Stimulated activated CD8-positive, alpha-beta memory T cell treated with anti-CD3 and anti-CD28 coated beads, Interleukin-12 subunit alpha, Interleukin-12 subunit beta, amount 100 ng/mL, for 1 hour (primary cell): ENCODE measurements at regions not wholly inside any gene's neighbourhood (a gene's known extent, or its start where the extent isn't known, plus 50 kb on each side); places are given as distances from the start of the nearest gene placed in this dataset.
"Not testable (repeated sequence)": the region's sequence is repeated elsewhere in the genome, so short reads cannot be mapped to it uniquely, and the experiment has no call there.

Source experiments
- DNase-seq: peaks from one replicate; pipeline ENCODE4 v3.0.0-alpha.2; 2020; ENCODE audit warnings: low read depth

- peak; percentile 5 for DNase-seq
Observed at GRCh38 chrX:155819966-155820491, 61.1 kb upstream of the VAMP7 start.

- DNase-seq, result no peak
Observed at GRCh38 chrX:155819525-155819924, 61.6 kb upstream of the VAMP7 start.

GRCh38 chrX:155814391-155814790 is 66.8 kb upstream of the VAMP7 start:
- DNase-seq, result not testable (repeated sequence)

GRCh38 chrX:155779831-155780230 is 101.3 kb upstream of the VAMP7 start:
- no peak for DNase-seq

- no peak for DNase-seq
Observed at GRCh38 chrX:155778844-155779553, 102.1 kb upstream of the VAMP7 start.

- DNase-seq, result no peak
Observed at GRCh38 chrX:155774387-155774786, 106.8 kb upstream of the VAMP7 start.

GRCh38 chrX:155767876-155768769 is 113.0 kb upstream of the VAMP7 start:
- no peak for DNase-seq

GRCh38 chrX:155767051-155767875 is 113.9 kb upstream of the VAMP7 start:
- no peak for DNase-seq

GRCh38 chrX:155766321-155766720 is 114.8 kb upstream of the VAMP7 start:
- DNase-seq, result no peak

- DNase-seq, result no peak
Observed at GRCh38 chrX:155761185-155761584, 120.0 kb upstream of the VAMP7 start.

- DNase-seq, result no peak
Observed at GRCh38 chrX:155757046-155757759, 123.9 kb upstream of the VAMP7 start.

GRCh38 chrX:155755706-155756337 is 125.3 kb upstream of the VAMP7 start:
- DNase-seq, result no peak

- DNase-seq, result no peak
Observed at GRCh38 chrX:155751131-155751530, 130.0 kb upstream of the VAMP7 start.

- DNase-seq, result no peak
Observed at GRCh38 chrX:155747520-155747919, 133.6 kb upstream of the VAMP7 start.

- no peak for DNase-seq
Observed at GRCh38 chrX:155745792-155746191, 133.0 kb upstream of the TMLHE start.

- DNase-seq, result no peak
Observed at GRCh38 chrX:155744534-155744933, 131.8 kb upstream of the TMLHE start.

GRCh38 chrX:155728335-155728734 is 115.6 kb upstream of the TMLHE start:
- DNase-seq, result not testable (repeated sequence)

- DNase-seq, result no peak
Observed at GRCh38 chrX:155718972-155719586, 106.3 kb upstream of the TMLHE start.

- no peak for DNase-seq
Observed at GRCh38 chrX:155715141-155715540, 102.4 kb upstream of the TMLHE start.

GRCh38 chrX:155695419-155695818 is 82.7 kb upstream of the TMLHE start:
- no peak for DNase-seq

GRCh38 chrX:155694649-155695048 is 81.9 kb upstream of the TMLHE start:
- no peak for DNase-seq
